ENCODE measurements at regions not wholly inside any gene's neighbourhood (a gene's known extent, or its start where the extent isn't known, plus 50 kb on each side); places are given as distances from the start of the nearest gene placed in this dataset.

GRCh38 chr14:55867311-55867710, 250.9 kb upstream of the PELI2 start:
- TF ChIP-seq CTCF (IDR thresholded peaks at IDR 0.05) (no peak), EZH2 (IDR thresholded peaks at IDR 0.05; ENCODE audit: borderline replicate concordance, insufficient read depth, low read depth, low read length, poor library complexity, severe bottlenecking) (no peak)

All from B cell (primary cell).